K562 (cell line): ENCODE measurements at regions not wholly inside any gene's neighbourhood (a gene's known extent, or its start where the extent isn't known, plus 50 kb on each side); places are given as distances from the start of the nearest gene placed in this dataset.

Source experiments
- EZH2 ChIP-seq: IDR thresholded peaks from 2 replicates; pipeline ENCODE4 v1.6.1; 2012; ENCODE audit warnings: low read depth, mild to moderate bottlenecking, inconsistent platforms, low read length, borderline replicate concordance
- WHSC1 ChIP-seq: IDR thresholded peaks from one replicate; pipeline ENCODE4 v1.6.1; 2012; ENCODE audit warnings: low read length, control low read depth, inconsistent platforms
- TF ChIP-seq, protein P1 (sequence below): sonication (generic); formaldehyde crosslinking; IDR thresholded peaks from 2 replicates; pipeline ENCODE4 v1.8.1; 2023; ENCODE audit warnings: mild to moderate bottlenecking, missing genetic modification reagents

DNA sequence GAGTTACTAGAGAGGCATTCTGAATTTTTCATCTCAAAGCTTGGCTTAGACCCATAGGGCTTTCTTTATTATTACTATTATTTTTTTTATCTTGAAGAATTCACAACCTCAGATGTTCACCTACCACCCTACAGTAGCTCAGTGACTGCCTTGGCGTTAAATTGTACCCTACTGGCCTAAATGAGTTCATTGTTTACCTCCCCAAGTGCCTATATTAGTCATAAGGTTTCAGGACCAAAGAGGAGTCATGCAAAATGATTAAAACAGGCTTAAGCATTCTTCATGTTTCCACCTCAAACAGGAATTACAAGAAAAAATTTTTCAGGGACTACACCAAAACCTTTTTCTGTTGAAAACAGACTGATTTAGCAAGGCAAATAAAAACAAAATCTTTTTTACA lies 751.5 kb downstream of the SQOR start:
- TF ChIP-seq EZH2 (no peak), WHSC1 (no peak)
- TF ChIP-seq, protein P1, sequence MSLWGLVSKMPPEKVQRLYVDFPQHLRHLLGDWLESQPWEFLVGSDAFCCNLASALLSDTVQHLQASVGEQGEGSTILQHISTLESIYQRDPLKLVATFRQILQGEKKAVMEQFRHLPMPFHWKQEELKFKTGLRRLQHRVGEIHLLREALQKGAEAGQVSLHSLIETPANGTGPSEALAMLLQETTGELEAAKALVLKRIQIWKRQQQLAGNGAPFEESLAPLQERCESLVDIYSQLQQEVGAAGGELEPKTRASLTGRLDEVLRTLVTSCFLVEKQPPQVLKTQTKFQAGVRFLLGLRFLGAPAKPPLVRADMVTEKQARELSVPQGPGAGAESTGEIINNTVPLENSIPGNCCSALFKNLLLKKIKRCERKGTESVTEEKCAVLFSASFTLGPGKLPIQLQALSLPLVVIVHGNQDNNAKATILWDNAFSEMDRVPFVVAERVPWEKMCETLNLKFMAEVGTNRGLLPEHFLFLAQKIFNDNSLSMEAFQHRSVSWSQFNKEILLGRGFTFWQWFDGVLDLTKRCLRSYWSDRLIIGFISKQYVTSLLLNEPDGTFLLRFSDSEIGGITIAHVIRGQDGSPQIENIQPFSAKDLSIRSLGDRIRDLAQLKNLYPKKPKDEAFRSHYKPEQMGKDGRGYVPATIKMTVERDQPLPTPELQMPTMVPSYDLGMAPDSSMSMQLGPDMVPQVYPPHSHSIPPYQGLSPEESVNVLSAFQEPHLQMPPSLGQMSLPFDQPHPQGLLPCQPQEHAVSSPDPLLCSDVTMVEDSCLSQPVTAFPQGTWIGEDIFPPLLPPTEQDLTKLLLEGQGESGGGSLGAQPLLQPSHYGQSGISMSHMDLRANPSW: no peak
